Fibroblast of skin of right quadriceps (primary cell): ENCODE measurements at regions not wholly inside any gene's neighbourhood (a gene's known extent, or its start where the extent isn't known, plus 50 kb on each side); places are given as distances from the start of the nearest gene placed in this dataset.
"Not testable (repeated sequence)": the region's sequence is repeated elsewhere in the genome, so short reads cannot be mapped to it uniquely, and the experiment has no call there.

Experiments
- DNase-seq: peaks from one replicate; pipeline ENCODE4 v3.0.0-alpha.2; 2013

DNA sequence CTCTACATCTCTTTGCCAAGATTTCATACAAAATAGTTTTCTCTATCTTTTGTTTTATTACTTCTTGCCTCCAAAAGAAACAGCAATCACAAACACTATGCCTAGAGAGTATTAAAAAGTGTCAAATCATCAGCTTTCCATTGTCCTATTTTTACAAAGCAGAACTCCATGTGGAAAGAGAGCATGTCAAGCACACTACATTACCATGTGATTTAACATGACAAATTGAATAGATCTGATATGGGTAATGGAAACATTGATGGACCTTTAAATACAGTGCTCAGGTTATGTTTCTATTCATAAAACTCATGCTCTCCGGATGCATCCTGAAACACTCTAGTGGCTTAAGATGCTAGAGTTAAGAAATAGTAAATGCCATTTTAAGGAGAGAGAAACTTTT is 791.4 kb upstream of the CTNND2 start:
- no peak for DNase-seq

DNA sequence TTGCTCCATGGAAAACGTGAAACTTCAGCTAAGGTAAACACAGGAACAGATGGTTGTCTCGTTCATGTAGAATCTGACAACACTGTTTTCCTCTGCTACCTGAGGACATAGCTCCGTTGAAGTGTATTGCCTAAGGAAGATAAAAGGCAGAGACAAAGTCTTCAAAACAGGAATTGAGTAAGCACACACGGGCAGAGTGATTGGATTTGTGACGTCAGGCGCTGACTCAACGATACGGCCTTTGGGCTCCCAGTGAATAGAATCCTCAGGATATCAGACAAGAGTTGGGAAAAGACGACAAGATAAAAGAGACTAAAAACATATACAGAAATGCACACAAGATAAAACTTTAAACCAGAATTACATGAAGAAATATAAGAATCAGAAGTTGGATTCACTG is 787.1 kb upstream of the CTNND2 start:
- no peak for DNase-seq

DNA sequence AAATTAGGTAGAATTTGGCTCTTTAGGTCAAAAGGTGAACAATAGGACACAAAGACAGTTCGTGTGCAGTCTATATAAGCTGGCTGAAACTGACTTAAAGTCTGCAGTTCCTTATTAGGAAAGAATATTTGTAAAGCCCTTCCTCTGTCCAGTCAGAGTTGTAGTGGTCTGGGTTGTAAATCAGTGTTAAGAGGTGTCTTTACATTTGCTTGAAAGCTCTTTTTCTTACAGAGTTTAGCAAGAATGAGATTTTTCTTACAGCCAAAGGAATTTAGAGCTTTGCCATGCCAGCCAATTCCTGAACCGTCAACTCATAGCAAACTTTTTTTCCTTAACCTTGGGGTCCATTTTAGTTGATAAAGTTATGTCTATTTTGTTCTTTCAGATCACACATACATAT is 786.1 kb upstream of the CTNND2 start:
- DNase-seq: no peak

DNA sequence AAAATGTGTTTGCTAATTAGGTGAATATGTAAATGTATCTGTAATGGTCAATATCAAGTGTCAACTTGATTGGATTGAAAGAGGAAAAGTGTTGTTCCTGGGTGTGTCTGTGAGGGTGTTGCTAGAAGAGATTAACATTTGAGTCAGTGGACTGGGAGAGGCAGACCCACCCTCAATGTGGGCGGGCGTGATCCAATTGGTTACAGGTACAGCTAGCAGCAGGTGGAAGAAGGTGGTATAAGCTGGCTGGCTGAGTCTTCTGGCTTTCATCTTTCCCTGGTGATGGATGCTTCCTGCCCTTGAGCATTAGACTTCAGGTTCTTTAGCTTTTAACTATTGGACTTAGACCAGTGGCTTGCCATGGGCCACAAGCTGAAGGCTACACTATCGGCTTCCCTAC is 779.0 kb upstream of the CTNND2 start:
- DNase-seq: no peak

DNA sequence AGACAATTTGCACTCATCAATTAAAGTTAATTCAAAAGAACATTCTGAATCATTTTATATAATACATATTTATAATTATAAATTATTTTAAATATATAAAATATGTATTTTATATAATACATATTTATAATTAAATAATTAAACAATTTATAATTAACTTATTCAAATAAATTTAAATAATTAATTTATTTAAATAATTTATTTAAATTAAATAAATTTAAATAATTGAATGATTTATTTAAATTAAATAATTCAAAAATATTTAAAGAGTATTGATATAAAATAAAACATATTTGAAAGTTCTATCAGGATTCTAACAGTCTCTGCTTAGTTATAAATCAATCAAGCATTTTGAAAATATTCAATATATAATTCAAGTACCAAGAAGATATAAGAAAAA is 775.5 kb upstream of the CTNND2 start:
- DNase-seq: no peak

DNA sequence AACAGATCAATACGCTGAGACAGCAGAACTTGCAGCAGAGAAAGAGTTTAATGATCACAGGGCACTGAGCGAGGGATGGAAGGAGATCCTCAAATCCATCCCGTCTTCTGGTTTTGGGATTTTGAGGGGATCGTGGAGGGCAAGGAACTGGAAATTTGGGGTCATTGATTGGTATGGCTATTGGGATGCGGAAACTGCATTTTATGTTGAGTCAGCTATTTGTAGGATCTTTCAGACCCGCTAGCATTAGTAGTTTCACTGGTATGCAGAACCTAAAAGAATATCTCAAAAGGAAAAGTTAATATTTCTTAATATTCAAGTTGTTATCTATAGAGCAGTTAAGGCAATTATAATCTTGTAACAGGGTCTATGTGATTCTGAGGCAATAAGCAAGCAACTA is 771.7 kb upstream of the CTNND2 start:
- no peak for DNase-seq

DNA sequence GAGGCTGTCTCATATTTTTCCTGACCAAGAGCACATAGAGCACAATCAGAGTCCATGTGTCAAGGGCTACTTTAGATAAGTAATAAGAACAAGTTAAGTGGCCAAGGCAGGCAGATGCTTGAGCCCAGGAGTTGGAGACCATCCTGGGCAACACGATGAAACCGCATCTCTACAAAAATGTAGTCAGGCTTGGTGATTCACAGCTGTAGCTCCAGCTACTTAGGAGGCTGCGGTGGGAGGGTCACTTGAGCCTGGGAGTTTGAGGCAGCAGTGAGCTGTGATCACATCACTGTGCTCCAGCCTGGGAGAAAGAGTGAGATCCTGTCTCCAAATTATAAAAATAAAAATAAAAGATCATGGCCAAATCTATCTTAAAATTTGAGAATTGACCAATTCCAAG is 767.9 kb upstream of the CTNND2 start:
- DNase-seq: no peak

DNA sequence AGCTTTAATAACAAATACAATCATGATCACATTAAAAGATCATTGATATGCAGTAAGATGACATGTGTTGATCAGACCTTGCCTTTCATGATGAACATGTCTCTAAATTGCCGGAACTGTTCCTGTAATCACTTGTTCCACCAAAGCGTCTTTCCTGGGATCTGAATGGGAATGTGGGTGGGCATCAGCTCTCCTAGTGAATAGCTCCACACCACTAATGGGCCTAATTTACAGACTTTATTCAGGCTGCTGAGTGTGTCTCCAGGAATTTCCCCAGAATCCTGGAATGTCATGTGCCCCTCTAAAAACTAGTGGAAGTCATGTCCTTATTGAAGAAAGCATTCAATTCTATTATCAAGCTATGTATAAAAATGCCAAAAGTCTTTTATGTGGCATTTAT is 765.1 kb upstream of the CTNND2 start:
- DNase-seq: no peak

DNA sequence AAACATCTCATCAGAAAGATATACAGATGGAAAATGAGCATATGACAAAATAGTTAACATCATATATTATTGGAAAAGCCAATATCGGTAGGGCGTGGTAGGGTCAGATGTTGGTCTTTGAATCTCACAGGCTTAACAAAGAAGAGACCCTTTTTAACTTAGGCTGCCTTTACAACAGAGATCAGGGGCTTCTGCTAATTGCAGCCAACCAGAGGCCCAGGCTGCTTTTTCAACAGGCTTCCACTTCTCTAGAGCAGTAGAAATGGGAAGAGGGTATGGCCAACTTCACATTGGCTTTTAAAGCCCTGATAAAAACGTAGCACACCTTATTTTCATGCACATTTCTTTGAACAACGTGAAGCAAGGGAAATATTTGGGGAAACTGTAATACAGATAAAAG is 764.3 kb upstream of the CTNND2 start:
- DNase-seq: no peak

DNA sequence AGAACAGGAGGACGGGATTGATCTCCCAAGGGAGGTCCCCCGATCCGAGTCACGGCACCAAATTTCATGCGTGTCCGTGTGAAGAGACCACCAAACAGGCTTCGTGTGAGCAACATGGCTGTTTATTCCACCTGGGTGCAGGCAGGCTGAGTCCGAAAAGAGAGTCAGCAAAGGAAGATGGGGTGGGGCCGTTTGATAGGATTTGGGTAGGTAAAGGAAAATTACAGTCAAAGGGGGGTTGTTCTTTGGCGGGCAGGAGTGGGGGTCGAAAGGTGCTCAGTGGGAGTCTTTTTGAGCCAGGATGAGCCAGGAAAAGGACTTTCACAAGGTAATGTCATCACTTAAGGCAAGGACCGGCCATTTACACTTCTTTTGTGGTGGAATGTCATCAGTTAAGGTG is 763.6 kb upstream of the CTNND2 start:
- not testable (repeated sequence) for DNase-seq

DNA sequence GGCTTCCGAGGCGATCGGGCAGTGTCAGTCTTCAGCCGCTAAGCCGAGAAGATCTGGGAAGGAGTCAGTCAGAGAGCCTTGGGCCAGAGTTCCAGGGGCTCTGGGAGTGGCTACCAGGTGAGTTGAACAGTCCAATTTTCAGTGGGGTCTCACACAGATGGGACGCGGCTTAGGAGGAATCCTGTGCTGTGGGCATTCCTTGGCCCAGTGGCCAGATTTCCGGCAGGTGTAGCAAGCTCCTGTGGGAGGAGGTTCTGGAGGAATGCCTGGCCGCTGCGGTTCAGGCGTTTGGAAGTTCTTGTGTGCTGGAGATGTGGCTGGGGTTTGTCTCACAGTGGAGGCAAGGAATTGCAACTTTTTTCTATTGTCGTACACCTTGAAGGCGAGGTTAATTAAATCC is 761.5 kb upstream of the CTNND2 start:
- DNase-seq: not testable (repeated sequence)

DNA sequence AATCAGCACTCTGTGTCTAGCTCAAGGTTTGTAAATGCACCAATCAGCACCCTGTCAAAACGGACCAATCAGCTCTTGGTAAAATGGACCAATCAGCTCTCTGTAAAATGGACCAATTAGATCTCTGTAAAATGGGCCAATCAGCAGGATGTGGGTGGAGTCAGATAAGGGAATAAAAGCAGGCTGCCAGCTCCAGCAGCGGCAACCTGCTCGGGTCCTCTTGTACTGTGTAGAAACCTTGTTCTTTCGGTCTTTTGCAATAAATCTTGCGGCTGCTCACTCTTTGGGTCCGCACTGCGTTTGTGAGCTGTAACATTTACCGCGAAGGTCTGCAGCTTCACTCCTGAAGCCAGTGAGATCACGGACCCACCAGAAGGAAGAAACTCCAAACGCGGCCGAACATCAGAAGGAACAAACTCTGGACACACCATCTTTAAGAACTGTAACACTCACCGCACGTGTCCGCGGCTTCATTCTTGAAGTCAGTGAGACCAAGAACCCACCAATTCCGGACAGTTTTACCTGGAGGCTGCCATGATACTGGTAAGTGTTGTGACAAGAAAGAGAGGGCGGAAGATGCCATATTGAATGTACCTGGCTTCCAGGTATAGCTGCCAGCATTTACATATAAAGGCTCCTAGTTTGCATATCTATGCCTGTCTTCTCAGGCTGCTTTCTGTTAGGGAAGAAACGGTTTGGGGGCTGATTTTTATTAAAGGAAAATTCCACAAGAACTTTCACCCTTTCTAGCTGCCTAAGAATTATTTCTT is 758.5 kb upstream of the CTNND2 start:
- no peak for DNase-seq

DNA sequence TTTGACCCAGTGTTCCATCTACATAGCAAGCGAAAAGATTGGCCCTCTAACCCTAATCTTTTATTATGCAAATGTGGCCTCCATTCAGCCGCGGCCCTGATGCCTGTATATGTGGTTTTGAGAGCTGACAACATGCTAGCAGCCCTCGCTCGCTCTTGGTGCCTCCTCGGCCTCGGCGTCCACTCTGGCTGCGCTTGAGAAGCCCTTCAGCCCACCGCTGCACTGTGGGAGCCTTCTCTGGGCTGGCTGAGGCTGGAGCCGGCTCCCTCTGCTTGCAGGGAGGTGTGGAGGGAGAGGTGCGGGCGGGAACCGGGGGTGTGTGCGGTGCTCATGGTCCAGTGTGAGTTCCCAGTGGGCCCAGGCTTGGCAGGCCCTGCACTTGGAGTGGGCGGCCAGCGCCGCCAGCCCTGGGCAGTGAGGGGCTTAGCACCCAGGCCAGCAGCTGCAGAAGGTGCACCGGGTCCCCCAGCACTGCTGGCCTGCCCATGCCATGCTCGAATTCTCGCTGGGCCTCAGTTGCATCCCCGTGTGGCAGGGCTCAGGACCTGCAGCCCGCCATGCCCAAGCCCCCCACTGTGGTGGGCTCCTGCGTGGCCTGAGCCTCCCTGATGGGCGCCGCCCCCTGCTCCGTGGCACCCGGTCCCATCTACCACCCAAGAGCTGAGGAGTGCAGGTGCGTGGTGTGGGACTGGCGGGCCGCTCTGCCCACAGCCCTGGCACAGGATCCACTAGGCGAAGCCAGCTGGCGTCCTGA is 757.5 kb upstream of the CTNND2 start:
- DNase-seq: no peak

DNA sequence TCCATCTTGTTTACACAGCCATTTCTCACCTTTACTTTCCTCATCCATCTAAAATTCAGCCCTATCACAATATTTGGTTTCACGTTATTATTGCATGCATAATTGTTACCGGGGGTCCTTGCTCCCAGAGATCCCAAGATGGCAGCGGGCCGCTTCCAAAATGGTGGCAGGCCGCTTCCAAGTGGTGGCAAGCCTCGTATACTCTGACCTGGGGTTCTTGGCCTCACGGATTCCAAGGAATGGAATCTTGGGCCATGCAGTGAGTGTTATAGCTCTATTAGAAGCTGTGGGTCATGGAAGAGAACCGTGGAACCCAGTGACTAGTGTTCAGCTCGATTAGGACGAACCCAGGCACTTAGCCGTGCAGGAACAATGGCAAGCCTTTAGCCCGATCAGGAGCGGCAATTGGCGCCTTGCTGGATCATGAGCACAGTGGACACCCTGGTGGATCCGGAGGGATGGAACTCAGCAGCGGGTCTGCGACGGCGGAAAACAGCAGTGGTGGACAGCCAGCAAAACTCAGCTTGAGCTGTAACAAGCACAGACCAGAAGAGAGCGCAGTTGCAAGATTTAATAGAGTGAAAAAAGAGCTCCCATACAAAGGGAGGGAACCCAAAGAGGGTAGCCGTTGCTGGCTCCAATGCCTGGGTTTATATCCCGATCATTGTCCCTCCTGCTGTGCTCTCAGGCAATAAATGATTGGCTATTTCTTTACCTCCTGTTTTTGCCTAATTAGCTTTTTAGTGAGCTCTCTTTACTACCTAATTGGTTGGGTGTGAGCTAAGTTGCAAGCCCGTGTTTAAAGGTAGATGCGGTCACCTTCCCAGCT is 756.2 kb upstream of the CTNND2 start:
- DNase-seq: not testable (repeated sequence)

DNA sequence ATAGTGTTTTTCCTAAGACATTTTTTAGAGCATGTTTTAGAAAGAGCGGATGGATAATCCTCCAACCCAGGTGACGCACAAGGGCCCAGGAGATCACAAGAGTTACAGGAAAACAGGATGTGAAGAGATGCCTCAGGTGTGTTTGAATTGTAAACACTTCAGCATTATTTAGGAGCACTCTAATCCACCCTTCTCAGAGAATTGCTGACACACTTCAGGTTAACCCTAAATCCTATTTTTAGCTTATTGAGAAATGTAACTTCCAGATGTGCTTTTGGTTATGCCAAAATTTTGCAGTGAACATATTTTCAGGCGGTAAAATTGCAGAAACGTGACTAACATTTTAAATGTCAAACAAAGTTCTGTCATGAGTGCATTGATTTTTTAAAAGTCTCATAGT is 755.4 kb upstream of the CTNND2 start:
- no peak for DNase-seq

DNA sequence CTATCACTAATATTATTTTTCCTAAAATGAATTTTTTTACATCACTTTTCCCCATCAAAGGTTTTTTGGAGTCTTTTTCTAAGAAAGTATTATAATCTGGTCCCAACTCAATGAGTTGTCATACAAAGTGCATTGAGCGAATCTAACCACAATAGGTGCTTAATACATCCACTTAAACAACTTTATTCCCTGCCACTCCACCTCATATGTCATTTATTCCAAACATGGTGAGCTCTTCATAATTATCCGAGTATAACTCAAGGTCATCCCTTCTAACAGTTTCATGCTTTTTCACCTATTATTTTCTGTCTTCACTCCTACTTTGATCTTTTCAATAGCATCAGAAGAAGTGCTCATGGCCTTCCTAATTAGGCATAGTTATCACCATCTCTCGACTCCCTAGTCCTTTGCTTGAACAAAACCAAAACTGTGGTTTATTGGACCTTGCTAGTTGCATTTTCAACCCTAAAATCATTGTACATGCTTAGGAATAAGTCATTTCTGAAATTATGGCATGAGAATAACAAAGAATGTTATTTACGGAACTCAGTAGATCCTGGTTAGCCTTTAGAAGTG is 754.7 kb upstream of the CTNND2 start:
- no peak for DNase-seq

DNA sequence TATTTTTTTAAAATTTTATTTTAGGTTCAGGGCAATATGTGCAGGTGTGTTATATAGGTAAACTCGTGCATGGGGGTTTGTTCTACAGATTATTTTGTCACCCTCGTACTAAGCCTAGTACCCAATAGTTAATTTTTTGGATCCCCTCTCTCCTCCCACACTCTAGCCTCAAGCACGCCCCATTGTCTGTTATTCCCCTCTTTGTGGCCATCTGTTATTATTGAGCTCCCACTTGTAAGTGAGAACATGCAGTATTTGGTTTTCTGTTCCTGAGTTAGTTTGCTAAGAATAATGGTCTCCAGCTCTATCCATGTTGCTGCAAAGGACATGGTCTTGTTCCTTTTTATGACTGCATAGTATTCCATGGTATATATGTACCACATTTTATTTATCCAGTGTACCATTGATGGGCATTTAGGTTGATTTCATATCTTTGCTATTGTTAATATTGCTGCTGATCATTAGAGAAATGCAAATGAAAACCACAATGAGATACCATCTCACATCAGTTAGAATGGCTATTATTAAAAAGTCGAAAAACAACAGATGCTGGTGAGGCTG is 753.7 kb upstream of the CTNND2 start:
- not testable (repeated sequence) for DNase-seq

DNA sequence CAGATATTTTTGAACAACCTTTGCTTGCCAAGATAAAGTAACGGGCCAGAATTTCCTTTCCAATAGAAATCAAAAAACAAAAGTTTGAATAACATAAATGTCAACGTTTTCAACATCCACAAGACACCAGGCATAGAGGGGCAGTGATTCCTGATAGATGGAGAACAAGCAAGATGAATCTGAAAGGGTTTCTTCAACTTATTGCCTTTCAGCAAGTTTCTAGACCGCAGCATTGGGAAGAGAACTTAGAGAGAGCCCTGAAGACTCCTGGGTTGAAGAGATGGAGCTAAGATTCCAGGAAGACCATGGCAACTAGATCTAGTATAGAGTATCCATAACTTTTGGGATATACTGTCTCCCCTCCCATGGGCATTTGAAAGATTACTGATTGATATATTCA is 751.4 kb upstream of the CTNND2 start:
- no peak for DNase-seq

DNA sequence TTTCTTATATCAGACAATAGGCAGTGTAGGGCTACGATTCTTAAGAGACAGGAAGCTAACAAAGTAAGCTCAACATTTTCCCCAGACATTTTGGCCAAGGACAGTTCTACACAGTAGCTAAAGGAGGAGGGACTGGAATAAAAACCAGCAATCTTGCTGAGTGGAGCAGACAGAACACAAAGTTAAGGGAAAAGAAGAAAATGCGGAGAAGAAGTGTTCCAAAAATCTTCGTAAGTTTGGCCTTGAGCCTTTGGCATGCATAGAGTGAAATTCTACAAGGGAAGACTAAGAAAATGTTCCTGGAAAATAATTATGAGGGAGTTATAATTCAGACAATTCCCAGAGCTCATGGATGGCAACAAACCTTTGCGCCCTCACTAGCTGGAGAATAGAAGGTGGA is 748.0 kb upstream of the CTNND2 start:
- no peak for DNase-seq

DNA sequence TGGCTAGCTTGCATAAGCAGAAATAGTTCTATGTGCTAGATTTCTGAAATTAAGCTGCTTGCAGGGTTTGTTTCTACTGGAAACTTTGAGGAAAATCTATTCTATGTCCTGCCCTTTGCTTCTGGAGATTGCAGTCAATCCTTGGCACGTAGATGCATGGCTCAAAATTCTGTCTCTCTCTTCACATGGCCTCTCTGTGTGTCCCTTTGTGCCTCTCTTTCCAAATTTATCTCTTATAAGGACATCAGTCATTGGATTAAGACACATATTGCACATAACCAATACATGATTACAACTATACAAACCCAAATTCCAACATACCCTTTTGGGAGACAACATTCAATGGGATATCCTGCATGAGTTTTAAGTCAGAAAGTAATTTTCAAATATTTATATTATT is 744.3 kb upstream of the CTNND2 start:
- no peak for DNase-seq

DNA sequence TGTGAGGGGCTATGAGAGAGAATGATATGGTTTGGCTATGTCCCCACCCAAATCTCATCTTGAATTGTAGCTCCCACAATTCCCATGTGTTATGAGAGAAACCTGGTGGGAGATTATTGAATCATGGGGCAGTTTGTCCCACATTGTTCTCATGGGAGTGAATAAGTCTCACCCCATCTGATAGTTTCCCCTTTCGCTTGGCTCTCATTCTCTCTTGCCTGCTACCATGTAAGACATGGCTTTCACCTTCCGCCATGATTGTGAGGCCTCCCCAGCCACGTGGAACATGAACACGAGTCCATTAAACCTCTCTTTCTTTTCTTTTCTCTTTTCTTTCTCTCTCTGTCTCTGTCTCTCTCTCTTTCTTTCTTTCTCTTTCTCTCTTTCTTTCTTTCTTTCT is 743.4 kb upstream of the CTNND2 start:
- DNase-seq: no peak

DNA sequence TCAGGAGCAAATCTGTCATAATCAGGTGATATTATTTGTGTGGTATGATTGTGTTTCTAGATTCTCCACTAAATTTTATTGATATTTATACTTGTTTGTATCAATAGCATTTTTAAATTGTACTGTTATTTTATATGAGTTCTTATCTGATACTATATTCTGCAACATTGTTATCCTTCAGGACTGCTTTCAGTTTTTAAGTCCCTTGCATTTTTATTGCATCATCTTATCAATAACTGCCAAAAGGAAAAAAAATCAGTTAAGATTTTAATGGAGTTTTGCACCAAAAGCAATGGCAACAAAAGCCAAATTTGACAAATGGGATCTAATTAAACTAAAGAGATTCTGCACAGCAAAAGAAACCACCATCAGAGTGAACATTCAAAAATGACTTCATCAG is 741.3 kb upstream of the CTNND2 start:
- DNase-seq: no peak

DNA sequence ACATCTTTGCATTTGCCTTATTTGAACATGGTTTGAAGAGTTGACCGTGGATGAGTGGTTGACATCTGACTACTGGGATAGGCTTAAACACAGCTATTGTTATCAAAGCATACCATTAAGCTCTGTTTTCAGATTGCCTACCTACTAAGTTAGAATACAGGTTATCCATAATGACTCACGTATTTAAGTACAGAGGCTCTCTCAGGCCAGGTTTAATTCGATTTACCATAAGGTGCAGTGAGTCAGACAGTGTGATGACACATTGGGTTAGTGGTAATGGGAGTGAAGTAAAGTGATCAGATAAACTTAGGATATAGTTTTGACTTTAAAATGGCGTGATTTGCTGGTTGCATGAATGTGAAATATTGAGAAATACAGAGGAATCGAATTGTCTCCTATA is 732.0 kb upstream of the CTNND2 start:
- no peak for DNase-seq
